ENCODE measurements at regions not wholly inside any gene's neighbourhood (a gene's known extent, or its start where the extent isn't known, plus 50 kb on each side); places are given as distances from the start of the nearest gene placed in this dataset.

GRCh38 chr5:18403941-18404438, 769.7 kb downstream of the TAF11L14 start:
- TF ChIP-seq, protein P1, sequence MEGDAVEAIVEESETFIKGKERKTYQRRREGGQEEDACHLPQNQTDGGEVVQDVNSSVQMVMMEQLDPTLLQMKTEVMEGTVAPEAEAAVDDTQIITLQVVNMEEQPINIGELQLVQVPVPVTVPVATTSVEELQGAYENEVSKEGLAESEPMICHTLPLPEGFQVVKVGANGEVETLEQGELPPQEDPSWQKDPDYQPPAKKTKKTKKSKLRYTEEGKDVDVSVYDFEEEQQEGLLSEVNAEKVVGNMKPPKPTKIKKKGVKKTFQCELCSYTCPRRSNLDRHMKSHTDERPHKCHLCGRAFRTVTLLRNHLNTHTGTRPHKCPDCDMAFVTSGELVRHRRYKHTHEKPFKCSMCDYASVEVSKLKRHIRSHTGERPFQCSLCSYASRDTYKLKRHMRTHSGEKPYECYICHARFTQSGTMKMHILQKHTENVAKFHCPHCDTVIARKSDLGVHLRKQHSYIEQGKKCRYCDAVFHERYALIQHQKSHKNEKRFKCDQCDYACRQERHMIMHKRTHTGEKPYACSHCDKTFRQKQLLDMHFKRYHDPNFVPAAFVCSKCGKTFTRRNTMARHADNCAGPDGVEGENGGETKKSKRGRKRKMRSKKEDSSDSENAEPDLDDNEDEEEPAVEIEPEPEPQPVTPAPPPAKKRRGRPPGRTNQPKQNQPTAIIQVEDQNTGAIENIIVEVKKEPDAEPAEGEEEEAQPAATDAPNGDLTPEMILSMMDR (IDR thresholded peaks at IDR 0.05) = no peak
- TF ChIP-seq POLR2A (IDR thresholded peaks at IDR 0.05) = no peak

Data from breast epithelium (tissue), 3 donors.